ENCODE measurements at regions not wholly inside any gene's neighbourhood (a gene's known extent, or its start where the extent isn't known, plus 50 kb on each side); places are given as distances from the start of the nearest gene placed in this dataset.

DNA sequence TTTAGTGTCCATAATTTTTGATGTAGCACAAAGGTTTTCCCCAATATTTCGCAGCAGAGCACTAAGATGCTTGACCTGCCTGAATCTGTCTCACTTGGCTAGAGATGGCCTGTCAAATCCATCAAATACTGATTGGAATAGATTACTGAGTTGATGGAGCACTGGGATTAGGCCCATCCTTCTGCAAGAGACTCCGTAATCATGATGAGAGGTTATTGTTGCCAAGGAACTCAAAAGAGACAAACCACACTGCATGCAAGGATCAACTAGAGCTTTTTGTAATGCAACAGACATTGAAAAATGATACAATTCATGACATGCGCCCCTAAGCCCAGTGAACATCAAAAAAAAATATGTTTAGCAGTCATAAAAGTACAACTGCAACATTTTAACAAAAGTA, 585.3 kb upstream of the GRAMD2B start:
- no peak for ATAC-seq (ENCODE audit: insufficient read depth, low FRiP score)
- DNase-seq, result peak in 1 of 3 donors; percentile 2
- no peak overlapping the region for H3K9ac ChIP-seq (ENCODE audit: insufficient read depth in 1 of 2, low read length in 2 of 2)
- H3K27ac ChIP-seq (ENCODE audit: low read depth in 1 of 2, low read length in 1 of 2), result no peak overlapping the region
- H3K4me3 ChIP-seq, result no peak overlapping the region
- WGBS, 2 donors, result 89 to 92% methylated on average over 3 of the region's 3 CpGs
- TF ChIP-seq, protein P1, sequence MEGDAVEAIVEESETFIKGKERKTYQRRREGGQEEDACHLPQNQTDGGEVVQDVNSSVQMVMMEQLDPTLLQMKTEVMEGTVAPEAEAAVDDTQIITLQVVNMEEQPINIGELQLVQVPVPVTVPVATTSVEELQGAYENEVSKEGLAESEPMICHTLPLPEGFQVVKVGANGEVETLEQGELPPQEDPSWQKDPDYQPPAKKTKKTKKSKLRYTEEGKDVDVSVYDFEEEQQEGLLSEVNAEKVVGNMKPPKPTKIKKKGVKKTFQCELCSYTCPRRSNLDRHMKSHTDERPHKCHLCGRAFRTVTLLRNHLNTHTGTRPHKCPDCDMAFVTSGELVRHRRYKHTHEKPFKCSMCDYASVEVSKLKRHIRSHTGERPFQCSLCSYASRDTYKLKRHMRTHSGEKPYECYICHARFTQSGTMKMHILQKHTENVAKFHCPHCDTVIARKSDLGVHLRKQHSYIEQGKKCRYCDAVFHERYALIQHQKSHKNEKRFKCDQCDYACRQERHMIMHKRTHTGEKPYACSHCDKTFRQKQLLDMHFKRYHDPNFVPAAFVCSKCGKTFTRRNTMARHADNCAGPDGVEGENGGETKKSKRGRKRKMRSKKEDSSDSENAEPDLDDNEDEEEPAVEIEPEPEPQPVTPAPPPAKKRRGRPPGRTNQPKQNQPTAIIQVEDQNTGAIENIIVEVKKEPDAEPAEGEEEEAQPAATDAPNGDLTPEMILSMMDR (IDR thresholded peaks at IDR 0.05; ENCODE audit: control extremely low read depth, extremely low read depth), result no peak
- no peaks in the 10 kb centered on the region for H3K9me3 ChIP-seq (ENCODE audit: control insufficient read depth in 4 of 4, insufficient read depth in 3 of 4, low read length in 3 of 4)
- no peaks in the 10 kb centered on the region for H3K36me3 ChIP-seq (ENCODE audit: control insufficient read depth in 4 of 4, insufficient read depth in 4 of 4, low read length in 4 of 4)
- H3K27me3 ChIP-seq (ENCODE audit: control insufficient read depth in 3 of 3, insufficient read depth in 3 of 3, low read length in 2 of 3), result no peaks in the 10 kb centered on the region
- peaks cover 0 to 12% (median 0%) of the 10 kb centered on the region in 5 donors for H3K4me1 ChIP-seq (ENCODE audit: control insufficient read depth in 5 of 5, insufficient read depth in 5 of 5, low read length in 5 of 5)

- ATAC-seq (ENCODE audit: insufficient read depth, low FRiP score), result no peak
- 91 to 94% methylated on average over 2 of the region's 2 CpGs for WGBS, 2 donors
Observed at GRCh38 chr5:125847561-125847960, 575.6 kb upstream of the GRAMD2B start.

DNA sequence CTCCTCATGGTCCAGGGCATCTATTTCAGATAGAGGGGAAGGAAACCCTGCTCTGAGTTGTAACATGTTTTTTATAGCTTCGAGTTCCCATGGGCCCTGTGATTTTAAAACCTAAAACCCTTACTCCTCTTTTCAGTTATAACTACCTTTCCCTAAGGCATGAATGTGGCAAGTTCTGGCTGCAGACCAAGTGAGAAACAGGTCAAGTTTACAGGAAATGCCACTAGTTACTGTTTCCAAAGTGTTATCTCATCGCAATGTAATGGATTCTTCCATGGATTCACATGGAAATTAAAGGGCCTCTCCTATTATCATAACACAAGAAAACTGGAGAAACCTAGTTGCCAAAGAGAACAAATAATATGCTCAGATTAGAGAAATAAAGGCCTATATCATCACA, 574.5 kb upstream of the GRAMD2B start:
- H3K4me1 ChIP-seq (ENCODE audit: control insufficient read depth in 5 of 5, insufficient read depth in 5 of 5, low read length in 5 of 5), result no peaks in the 10 kb centered on the region
- ATAC-seq (ENCODE audit: insufficient read depth, low FRiP score) (no peak), DNase-seq (no peak)
- no peak overlapping the region for H3K9ac ChIP-seq (ENCODE audit: insufficient read depth in 1 of 2, low read length in 2 of 2)
- TF ChIP-seq, protein P1 (IDR thresholded peaks at IDR 0.05; ENCODE audit: control extremely low read depth, extremely low read depth), result no peak
- no peak overlapping the region for H3K4me3 ChIP-seq
- no peaks in the 10 kb centered on the region for H3K36me3 ChIP-seq (ENCODE audit: control insufficient read depth in 4 of 4, insufficient read depth in 4 of 4, low read length in 4 of 4)
- H3K27me3 ChIP-seq (ENCODE audit: control insufficient read depth in 3 of 3, insufficient read depth in 3 of 3, low read length in 2 of 3), result no peaks in the 10 kb centered on the region
- 78 to 86% methylated on average over 2 of the region's 2 CpGs for WGBS, 2 donors
- H3K27ac ChIP-seq (ENCODE audit: low read depth in 1 of 2, low read length in 1 of 2), result no peak overlapping the region
- no peaks in the 10 kb centered on the region for H3K9me3 ChIP-seq (ENCODE audit: control insufficient read depth in 4 of 4, insufficient read depth in 3 of 4, low read length in 3 of 4)

More at GRCh38 chr5:125847561-125847960, 575.6 kb upstream of the GRAMD2B start:
- H3K36me3 ChIP-seq (ENCODE audit: control insufficient read depth in 4 of 4, insufficient read depth in 4 of 4, low read length in 4 of 4), result no peaks in the 10 kb centered on the region
- H3K9me3 ChIP-seq (ENCODE audit: control insufficient read depth in 4 of 4, insufficient read depth in 3 of 4, low read length in 3 of 4), result no peaks in the 10 kb centered on the region
- H3K4me3 ChIP-seq, result no peak overlapping the region
- no peak overlapping the region for H3K9ac ChIP-seq (ENCODE audit: insufficient read depth in 1 of 2, low read length in 2 of 2)
- H3K4me1 ChIP-seq (ENCODE audit: control insufficient read depth in 5 of 5, insufficient read depth in 5 of 5, low read length in 5 of 5), result no peaks in the 10 kb centered on the region
- no peak for DNase-seq
- no peaks in the 10 kb centered on the region for H3K27me3 ChIP-seq (ENCODE audit: control insufficient read depth in 3 of 3, insufficient read depth in 3 of 3, low read length in 2 of 3)
- H3K27ac ChIP-seq (ENCODE audit: low read depth in 1 of 2, low read length in 1 of 2), result no peak overlapping the region
- TF ChIP-seq, protein P1 (IDR thresholded peaks at IDR 0.05; ENCODE audit: control extremely low read depth, extremely low read depth), result no peak

DNA sequence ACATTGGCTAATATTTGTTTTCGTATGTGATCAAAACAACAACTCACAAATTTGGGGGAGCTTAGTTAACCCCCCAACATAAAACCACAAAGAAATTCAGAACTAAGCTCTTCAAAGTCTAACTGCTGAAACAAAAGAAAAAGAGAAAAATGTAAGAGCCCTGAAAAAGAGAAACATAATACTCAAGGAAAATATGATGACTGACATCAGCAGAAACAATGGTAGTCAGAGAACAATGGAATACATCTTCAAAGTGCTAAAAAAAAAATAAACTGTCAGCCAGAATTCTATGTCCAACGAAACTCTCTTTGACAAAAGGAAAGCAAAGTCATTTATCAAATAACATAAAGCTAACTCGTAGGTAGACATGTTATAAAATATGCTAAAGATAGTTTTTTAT, 566.3 kb upstream of the GRAMD2B start:
- Histone ChIP-seq H3K27me3 (ENCODE audit: control insufficient read depth in 3 of 3, insufficient read depth in 3 of 3, low read length in 2 of 3) (no peaks in the 10 kb centered on the region), H3K9me3 (ENCODE audit: control insufficient read depth in 4 of 4, insufficient read depth in 3 of 4, low read length in 3 of 4) (peaks cover 0 to 3% (median 0%) of the 10 kb centered on the region in 4 donors), H3K9ac (ENCODE audit: insufficient read depth in 1 of 2, low read length in 2 of 2) (no peak overlapping the region), H3K4me1 (ENCODE audit: control insufficient read depth in 5 of 5, insufficient read depth in 5 of 5, low read length in 5 of 5) (no peaks in the 10 kb centered on the region), H3K27ac (ENCODE audit: low read depth in 1 of 2, low read length in 1 of 2) (no peak overlapping the region), H3K36me3 (ENCODE audit: control insufficient read depth in 4 of 4, insufficient read depth in 4 of 4, low read length in 4 of 4) (no peaks in the 10 kb centered on the region), H3K4me3 (no peak overlapping the region)
- ATAC-seq (ENCODE audit: insufficient read depth, low FRiP score) (no peak), DNase-seq (no peak)
- TF ChIP-seq, protein P1 (IDR thresholded peaks at IDR 0.05; ENCODE audit: control extremely low read depth, extremely low read depth), result no peak
- 48 to 51% methylated on average over 3 of the region's 3 CpGs for WGBS, 2 donors

All from lung (tissue), 11 donors.